Choroid plexus epithelial cell (primary cell): ENCODE measurements at regions not wholly inside any gene's neighbourhood (a gene's known extent, or its start where the extent isn't known, plus 50 kb on each side); places are given as distances from the start of the nearest gene placed in this dataset.

Experiments
- DNase-seq: peaks from one replicate; pipeline ENCODE4 v3.0.0-alpha.2; 2010; ENCODE audit warnings: low read depth
- H3K4me3 ChIP-seq: 2 replicates; pipeline ENCODE4 v1.5.1; 2011; ENCODE audit warnings: low read depth, mild to moderate bottlenecking, control low read depth, low read length, moderate library complexity
- TF ChIP-seq, protein P1 (sequence below): conservative IDR thresholded peaks from 2 replicates; pipeline ENCODE4 v1.5.1; 2011; ENCODE audit warnings: low read depth, mild to moderate bottlenecking, control low read depth, inconsistent platforms, low read length, moderate library complexity

DNA sequence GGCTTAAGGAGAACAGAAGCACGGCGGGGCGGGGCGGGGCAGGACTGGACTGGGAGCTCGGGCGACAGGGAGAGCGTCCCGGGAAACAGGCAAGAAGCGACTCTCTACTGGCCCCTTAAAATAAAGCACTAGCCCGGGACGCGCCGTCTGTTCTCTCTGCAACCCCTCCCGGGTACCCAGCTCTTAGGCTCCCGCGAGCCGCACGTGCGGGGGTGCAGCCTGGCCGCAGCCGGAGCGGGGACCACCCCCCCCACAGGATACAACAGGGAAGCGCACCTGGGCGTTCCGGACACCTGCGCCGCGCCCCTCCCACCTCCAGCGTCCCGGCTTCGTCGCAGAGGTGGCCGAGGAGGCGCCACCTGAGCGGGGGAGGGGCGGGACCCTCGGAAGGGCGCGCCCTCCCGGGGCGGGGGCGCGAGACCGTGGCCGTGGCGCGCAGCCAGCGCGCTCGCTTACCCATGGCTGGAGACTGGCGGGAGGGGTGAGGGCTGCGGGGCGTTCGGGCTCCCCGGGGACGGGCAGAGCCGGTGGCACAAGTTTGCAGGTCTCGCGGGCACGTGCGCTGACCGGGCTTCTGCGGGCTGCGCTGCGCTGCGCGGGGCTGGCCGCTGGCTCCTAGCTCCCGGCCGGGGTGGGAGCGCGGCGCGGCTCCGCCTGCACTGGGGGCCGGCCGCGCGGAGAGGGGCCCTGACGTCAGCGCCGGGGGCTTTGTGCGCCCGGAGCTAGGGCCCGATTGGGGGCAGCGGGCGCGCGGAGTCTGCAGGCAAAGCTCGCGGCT lies 91.5 kb downstream of the GEMIN8 start:
- peak overlapping the region; percentile 40 for H3K4me3 ChIP-seq
- TF ChIP-seq, protein P1, sequence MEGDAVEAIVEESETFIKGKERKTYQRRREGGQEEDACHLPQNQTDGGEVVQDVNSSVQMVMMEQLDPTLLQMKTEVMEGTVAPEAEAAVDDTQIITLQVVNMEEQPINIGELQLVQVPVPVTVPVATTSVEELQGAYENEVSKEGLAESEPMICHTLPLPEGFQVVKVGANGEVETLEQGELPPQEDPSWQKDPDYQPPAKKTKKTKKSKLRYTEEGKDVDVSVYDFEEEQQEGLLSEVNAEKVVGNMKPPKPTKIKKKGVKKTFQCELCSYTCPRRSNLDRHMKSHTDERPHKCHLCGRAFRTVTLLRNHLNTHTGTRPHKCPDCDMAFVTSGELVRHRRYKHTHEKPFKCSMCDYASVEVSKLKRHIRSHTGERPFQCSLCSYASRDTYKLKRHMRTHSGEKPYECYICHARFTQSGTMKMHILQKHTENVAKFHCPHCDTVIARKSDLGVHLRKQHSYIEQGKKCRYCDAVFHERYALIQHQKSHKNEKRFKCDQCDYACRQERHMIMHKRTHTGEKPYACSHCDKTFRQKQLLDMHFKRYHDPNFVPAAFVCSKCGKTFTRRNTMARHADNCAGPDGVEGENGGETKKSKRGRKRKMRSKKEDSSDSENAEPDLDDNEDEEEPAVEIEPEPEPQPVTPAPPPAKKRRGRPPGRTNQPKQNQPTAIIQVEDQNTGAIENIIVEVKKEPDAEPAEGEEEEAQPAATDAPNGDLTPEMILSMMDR, result no peak
- no peak for DNase-seq

DNA sequence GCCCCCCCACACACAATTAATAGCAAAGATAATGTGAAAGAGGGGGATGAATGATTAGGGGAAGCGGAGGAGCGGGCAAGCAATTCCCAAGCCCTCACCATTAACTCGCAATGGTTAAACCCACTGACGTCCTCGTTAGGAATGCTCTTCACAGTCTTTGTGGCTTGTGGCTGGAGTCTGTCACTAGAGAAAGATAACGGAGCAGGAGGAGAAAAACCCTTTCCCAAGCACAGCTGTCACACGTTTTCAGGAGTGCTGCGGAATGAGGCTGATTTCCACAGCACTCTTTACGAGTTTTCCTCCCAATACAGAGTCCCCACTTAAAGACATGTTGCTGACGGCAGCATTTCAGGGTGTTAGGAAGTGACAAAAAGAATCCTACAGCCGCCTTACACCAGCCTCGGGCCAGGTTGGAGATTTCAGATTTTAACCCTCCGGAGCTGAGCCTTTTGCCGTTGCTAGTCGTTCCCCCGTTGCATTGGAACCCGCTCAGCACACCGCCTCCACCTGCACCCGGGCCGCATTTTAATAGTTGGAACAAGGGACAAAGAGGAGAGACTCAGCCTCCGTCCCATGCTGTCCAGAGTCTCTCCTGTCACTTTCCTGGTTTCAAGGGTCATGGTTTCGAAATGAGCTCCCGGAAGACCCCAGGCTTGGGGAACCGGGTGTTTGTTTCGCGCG lies 92.2 kb downstream of the GEMIN8 start:
- peak; percentile 5 for DNase-seq
- TF ChIP-seq, protein P1, result no peak
- H3K4me3 ChIP-seq, result peak overlapping the region; percentile 40

DNA sequence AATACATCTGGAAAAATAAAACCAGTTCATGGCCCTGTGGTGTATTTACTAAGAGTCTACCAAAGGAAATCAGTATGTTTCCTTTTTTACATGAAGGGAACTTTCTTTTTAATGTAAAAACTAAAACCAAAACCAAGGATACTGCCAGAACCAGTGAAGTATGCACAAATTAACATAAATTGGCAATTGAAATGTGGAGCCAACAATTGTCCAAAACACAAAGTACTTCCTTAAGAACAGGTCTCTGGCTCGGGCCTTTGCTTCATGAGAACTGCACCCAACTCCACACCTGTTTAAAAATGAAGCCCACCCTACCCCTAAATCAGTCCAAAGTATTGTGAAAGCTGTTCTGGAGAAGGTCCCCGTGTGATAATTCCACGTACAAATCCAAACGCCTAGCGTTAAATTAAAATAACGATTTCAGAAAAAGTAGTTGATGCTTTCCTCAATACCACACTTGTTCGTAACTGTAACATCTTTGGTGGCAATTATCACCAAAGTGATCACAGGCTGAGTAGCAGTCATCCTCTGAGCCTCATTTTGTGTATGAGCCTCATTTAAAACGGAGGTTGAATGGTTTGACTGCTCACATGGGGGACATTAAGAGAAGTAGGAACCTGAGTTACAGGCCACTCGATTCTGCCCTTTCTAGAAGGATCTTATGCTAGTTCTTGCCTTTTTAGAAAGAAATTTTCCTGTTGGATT lies 93.0 kb downstream of the GEMIN8 start:
- no peak overlapping the region for H3K4me3 ChIP-seq
- TF ChIP-seq, protein P1, result no peak
- no peak for DNase-seq

DNA sequence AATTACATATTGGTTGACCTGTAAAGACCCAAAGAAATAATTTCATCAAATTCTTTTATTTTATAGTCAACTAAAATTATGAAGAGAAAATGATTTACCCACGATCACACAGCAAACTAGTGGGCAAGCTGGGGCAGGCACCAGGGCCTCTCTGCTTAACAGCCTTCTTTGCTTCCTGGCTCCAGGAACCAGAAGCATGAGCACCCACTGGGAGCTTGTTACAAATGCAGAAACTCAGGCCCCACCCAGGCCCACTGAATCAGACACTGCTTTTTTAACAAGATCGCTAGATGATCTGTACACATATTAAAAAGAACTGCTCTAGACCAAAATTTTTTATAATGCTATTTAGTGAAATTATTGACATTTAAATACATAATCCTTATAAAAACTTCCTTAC lies 95.0 kb downstream of the GEMIN8 start:
- no peak for DNase-seq
- H3K4me3 ChIP-seq, result no peak overlapping the region
- TF ChIP-seq, protein P1, result no peak

DNA sequence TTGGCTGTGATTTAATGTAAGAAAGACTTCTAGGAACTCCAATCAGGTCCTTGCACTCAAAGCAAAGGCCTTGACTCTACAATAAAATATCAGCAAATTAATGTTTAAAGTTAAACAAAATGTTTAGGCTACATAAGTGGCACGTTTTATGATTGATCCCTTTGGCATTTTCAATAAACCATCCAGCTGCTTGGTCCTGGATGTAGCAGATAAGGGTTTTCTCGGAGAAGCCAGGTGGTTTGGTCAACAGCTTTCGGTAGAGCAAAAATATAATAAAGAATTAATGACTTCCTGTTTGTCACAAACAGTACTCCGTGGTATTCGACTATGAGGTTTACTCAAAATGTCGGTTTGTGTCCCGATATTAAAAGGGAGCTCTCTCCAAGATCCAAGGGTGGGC lies 95.8 kb downstream of the GEMIN8 start:
- DNase-seq, result no peak
- TF ChIP-seq, protein P1, result no peak
- H3K4me3 ChIP-seq, result no peak overlapping the region

DNA sequence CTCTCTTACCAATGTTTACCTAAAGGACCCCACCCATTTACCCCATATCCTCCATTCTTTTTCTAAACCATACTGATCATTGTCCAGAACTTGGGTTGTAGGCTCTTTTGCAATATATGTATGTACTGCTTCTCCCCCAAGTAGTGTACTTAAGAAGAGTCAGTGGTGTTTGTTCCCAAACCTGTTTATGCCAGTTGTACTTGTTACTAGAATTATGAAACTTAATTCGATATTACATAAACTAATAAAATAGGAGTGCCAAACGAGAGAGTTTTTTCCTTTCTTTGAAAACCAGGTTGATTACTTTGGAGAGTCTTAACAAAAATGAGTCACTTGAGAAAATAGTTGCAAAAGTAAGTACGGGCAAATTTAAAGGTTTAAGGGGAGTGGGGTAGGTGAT lies 96.3 kb downstream of the GEMIN8 start:
- TF ChIP-seq, protein P1, result no peak
- DNase-seq, result no peak
- no peak overlapping the region for H3K4me3 ChIP-seq
